Thymus (tissue), 11 donors: ENCODE measurements at regions not wholly inside any gene's neighbourhood (a gene's known extent, or its start where the extent isn't known, plus 50 kb on each side); places are given as distances from the start of the nearest gene placed in this dataset.
A peak's percentile ranks its signal among the peaks of the same experiment; 100 is the strongest.
"Not testable (repeated sequence)": the region's sequence is repeated elsewhere in the genome, so short reads cannot be mapped to it uniquely, and the experiment has no call there.

Experiments used
- DNase-seq, 9 donors: peaks; one replicate each; pipeline ENCODE4 v3.0.0-alpha.2; 2013; ENCODE audit warnings: low spot score in 9 of 9, low read depth in 6 of 9, missing footprints in 1 of 9
- H3K27ac ChIP-seq, 2 donors: one replicate each; pipeline ENCODE4 v1.5.1; 2013; ENCODE audit warnings: control low read depth in 1 of 2, low read depth in 1 of 2, low read length in 1 of 2, mild to moderate bottlenecking in 1 of 2, moderate library complexity in 1 of 2
- H3K27me3 ChIP-seq, 2 donors: one replicate each; pipeline ENCODE4 v1.5.1; 2013; ENCODE audit warnings: low read length in 1 of 2; ENCODE audit not compliant: control insufficient read depth in 2 of 2, insufficient read depth in 1 of 2
- H3K36me3 ChIP-seq, 2 donors: one replicate each; pipeline ENCODE4 v1.5.1; 2013; ENCODE audit warnings: low read length in 1 of 2, mild to moderate bottlenecking in 1 of 2, moderate library complexity in 1 of 2; ENCODE audit not compliant: control insufficient read depth in 2 of 2, insufficient read depth in 2 of 2
- H3K4me1 ChIP-seq, 2 donors: one replicate each; pipeline ENCODE4 v1.5.1; 2013; ENCODE audit warnings: low read length in 2 of 2; ENCODE audit not compliant: control insufficient read depth in 2 of 2, insufficient read depth in 2 of 2
- H3K4me3 ChIP-seq, 2 donors: one replicate each; pipeline ENCODE4 v1.5.1; 2013; ENCODE audit warnings: low read length in 2 of 2, control low read depth in 1 of 2, mild to moderate bottlenecking in 1 of 2
- H3K9me3 ChIP-seq, 2 donors: one replicate each; pipeline ENCODE4 v1.5.1; 2013; ENCODE audit warnings: low read length in 1 of 2, mild to moderate bottlenecking in 1 of 2; ENCODE audit not compliant: control insufficient read depth in 2 of 2, insufficient read depth in 1 of 2
- WGBS: extraction: QIAGEN DNeasy Blood & Tissue Kit; methylation state at CpG from one replicate; pipeline ENCODE4 v1.1.7; 2013; 5-methylcytosine and 5-hydroxymethylcytosine counted together
- donor health status: healthy.

DNA sequence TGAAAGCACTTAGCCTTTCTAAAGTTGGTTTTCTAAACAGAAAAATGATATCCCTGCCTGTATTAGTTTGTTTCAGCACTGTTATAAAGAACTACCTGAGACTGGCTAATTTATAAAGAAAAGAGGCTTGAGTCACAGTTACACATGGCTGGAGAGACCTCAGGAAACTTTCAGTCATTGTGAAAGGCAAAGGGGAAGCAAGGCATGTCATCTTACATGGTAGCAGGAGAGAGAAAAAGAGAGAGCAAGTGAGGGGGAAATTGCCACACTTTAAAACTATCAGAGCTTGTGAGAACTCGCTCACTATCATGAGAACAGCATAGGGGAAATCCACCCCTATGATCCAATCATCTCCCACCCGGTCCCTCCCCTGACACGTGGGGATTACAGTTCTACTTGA is 64.9 kb downstream of the FAM170A start:
- no peak for DNase-seq
- H3K27me3 ChIP-seq, result no peaks in the 10 kb centered on the region
- peaks cover 0 to 8% of the 10 kb centered on the region in 2 donors for H3K9me3 ChIP-seq
- H3K36me3 ChIP-seq, result no peaks in the 10 kb centered on the region
- WGBS, result 82% methylated on average over 3 of the region's 3 CpGs
- H3K27ac ChIP-seq, result no peak overlapping the region
- H3K4me1 ChIP-seq, result no peaks in the 10 kb centered on the region
- no peak overlapping the region for H3K4me3 ChIP-seq

DNA sequence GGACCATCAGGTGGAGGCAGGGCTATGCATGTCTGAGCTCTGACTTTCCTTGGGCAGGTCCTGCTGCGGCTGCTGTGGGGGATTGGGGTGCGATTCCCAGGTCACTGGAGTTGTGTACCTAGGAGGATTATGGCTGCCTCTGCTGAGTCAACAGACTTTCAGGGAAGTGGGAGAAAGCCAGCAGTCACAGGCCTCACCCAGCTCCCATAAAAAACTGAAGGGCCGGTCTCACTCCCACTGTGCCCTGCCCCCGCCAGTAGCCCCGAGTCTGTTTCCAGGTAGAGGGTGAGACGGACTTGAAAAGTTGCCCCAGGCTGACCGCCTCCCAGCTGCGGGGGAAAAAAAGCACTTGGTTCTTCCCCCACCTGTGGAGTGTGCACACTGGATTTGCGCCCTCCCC is 76.7 kb downstream of the FAM170A start:
- Histone ChIP-seq H3K4me3 (no peak overlapping the region), H3K9me3 (no peaks in the 10 kb centered on the region), H3K27ac (no peak overlapping the region), H3K27me3 (no peaks in the 10 kb centered on the region), H3K36me3 (no peaks in the 10 kb centered on the region), H3K4me1 (no peaks in the 10 kb centered on the region)
- 90% methylated on average over 9 of the region's 9 CpGs for WGBS
- no peak for DNase-seq

DNA sequence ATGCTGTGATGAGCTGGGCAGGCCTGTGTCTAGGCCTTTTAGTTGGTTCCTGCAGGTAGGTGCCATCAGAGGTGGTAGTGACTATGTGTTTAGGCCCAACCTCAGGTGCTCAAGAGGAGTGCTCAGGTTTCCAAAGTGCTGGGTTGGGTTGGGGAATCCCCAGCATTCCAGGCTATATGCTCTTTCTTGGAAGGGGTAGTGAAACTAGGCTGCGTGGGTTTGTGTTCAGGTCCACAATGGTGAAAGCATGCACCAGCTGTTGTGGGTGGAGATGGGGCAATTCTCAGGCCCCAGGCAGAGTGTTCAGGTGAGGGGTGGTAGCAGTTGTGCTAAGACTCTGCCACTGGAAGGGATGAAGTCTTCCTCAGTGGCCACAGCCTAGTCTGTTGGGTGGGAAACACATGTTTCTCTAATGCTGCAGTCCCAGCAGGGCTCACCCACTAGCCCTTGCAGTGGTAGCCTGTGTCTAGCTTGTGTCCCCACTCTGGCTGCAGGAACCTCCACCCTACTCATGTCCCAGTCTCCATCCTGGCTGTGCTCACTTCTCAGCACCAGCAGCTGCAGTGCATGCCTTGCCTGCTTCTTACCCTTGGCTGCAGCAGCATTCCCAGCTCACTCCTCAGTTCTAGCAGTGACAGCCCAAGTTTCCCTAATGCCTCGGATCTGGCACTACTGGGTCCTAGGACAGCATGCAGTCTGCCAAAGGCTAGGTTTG is 78.9 kb downstream of the FAM170A start:
- Histone ChIP-seq H3K27ac (no peak overlapping the region), H3K27me3 (no peaks in the 10 kb centered on the region), H3K4me1 (no peaks in the 10 kb centered on the region), H3K36me3 (no peaks in the 10 kb centered on the region), H3K4me3 (no peak overlapping the region), H3K9me3 (no peaks in the 10 kb centered on the region)
- WGBS, result 91% methylated on average over 2 of the region's 2 CpGs
- DNase-seq, result no peak

DNA sequence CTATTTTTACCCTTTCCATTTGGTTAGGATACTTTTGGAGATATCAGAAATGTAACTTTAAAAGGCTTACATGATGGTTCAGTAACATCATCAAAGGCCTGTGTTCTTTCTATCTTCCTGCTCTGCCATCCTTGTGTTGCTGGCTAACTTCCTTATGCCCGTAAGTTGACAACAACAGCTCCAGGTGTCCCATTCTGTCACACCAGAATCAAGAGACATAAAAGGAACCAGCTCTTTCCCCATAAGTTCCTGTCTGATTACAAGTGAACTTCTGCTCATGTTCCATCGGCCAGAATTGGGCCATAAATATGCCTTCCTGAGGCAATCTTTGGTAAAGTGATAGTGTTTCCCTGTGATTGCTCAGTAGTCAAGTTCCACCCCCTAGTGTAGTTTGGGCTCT is 92.4 kb downstream of the FAM170A start:
- H3K27ac ChIP-seq, result no peak overlapping the region
- peaks cover 0 to 3% of the 10 kb centered on the region in 2 donors for H3K9me3 ChIP-seq
- no peaks in the 10 kb centered on the region for H3K4me1 ChIP-seq
- no peaks in the 10 kb centered on the region for H3K36me3 ChIP-seq
- H3K27me3 ChIP-seq, result no peaks in the 10 kb centered on the region
- 38% methylated on average over 2 of the region's 2 CpGs for WGBS
- H3K4me3 ChIP-seq, result no peak overlapping the region
- DNase-seq, result no peak

DNA sequence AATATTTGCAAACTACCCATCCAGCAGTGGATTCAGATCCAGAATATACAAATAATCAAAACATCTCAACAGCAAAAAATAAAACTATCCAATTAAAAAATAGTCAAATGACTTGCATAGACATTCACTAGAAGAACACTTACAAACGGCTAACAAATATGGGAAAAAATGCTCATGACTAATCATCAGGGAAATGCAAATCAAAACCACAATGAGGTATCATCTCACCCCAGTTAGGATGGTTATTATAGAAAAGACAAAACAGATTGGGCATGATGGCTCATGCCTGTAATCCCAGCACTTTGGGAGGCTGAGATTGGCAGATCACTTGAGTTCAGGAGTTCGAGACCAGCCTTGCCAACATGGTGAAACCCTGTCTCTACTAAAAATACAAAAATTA is 95.9 kb downstream of the FAM170A start:
- not testable (repeated sequence) for H3K4me3 ChIP-seq, H3K27me3 ChIP-seq, H3K4me1 ChIP-seq, H3K27ac ChIP-seq, H3K9me3 ChIP-seq, DNase-seq, H3K36me3 ChIP-seq
- WGBS, result 95% methylated on average over 2 of the region's 2 CpGs

DNA sequence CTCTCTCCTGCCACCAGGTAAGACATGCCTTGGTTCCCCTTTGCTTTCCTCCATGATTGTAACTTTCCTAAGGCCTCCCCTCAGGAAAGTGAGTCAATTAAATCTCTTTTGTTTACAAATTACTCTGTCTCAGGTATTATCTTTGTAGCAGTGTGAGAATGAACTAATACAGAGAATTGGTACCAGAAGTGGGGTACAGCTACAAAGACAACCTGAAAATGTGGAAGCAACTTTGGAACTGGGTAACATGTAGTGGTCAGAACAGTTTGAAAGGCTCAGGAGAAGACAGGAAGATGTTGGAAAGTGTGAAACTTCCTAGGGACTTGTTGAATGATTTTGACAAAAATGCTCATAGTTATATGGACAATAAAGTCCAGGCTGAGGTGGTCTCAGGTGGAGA is 97.2 kb downstream of the FAM170A start:
- H3K36me3 ChIP-seq, result no peaks in the 10 kb centered on the region
- DNase-seq, result no peak
- peaks cover 0 to 3% of the 10 kb centered on the region in 2 donors for H3K9me3 ChIP-seq
- no peaks in the 10 kb centered on the region for H3K27me3 ChIP-seq
- H3K4me1 ChIP-seq, result no peaks in the 10 kb centered on the region
- H3K27ac ChIP-seq, result no peak overlapping the region
- no peak overlapping the region for H3K4me3 ChIP-seq

DNA sequence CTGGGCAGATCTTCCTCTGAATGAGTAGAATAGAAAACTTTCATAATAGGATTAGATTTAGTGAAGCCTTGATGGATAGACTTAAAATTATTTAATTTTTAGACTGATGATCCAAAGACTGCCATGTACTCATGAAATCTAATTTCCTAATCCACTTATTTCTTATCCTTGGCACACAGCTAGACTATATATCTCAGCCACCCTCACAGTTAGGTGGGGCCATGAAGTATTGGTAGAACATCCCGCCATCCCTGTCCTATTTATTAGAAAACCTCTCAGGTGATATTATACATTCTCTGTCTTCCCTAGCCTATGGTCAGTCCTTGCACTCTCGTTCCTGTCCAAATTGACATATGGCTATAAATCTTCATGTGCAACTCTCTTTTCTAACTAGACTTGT is 110.9 kb downstream of the FAM170A start:
- Histone ChIP-seq H3K27ac (no peak overlapping the region), H3K27me3 (no peaks in the 10 kb centered on the region)

DNA sequence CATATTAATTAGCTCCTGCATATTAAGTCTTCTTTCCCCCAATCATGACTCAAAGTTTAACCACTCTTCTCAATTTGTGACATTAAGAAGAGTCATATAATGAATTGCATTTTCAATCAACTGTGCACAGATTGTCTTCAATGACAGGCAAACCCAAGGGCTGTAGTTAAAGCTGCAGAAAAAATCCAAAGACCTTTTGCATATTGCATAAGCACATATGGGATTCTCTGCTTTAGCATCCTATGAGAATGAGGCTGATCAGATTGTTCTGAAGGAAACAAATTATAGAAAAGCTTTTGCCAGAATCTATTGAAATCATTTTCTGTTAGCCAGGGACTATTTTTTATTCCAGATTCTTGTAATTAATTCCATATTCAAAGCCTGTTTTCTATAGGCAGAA is 112.3 kb downstream of the FAM170A start:
- DNase-seq, result no peak
- no peak overlapping the region for H3K4me3 ChIP-seq
- no peaks in the 10 kb centered on the region for H3K9me3 ChIP-seq
- no peaks in the 10 kb centered on the region for H3K36me3 ChIP-seq
- H3K4me1 ChIP-seq, result no peaks in the 10 kb centered on the region
- no peaks in the 10 kb centered on the region for H3K27me3 ChIP-seq
- H3K27ac ChIP-seq, result no peak overlapping the region

More for the DNA sequence above, 110.9 kb downstream of the FAM170A start:
- H3K4me1 ChIP-seq, result no peaks in the 10 kb centered on the region
- H3K36me3 ChIP-seq, result no peaks in the 10 kb centered on the region
- H3K9me3 ChIP-seq, result no peaks in the 10 kb centered on the region
- DNase-seq, result no peak
- no peak overlapping the region for H3K4me3 ChIP-seq
- WGBS, result 75% methylated on average over 2 of the region's 2 CpGs

DNA sequence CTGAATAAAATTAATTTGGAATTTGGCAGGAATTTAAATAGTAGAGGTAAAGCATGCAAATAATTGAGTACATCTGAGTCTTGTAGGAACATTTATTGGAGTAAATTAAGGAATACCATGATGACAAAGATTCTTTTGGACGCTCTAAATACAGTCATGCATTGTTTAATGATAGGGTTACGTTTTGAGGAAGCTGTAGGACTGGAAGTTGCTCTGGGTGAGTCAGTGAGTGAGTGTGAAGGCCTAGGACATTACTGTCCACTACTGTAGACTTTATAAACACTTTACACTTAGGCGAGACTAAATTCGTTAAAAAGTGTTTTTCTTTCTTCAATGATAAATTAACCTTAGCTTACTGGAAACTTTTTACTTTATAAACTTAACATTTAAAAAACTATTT is 113.0 kb downstream of the FAM170A start:
- no peak overlapping the region for H3K27ac ChIP-seq
- no peaks in the 10 kb centered on the region for H3K4me1 ChIP-seq
- WGBS, result 84% methylated on average over 4 of the region's 4 CpGs
- H3K27me3 ChIP-seq, result no peaks in the 10 kb centered on the region
- DNase-seq, result no peak
- H3K36me3 ChIP-seq, result no peaks in the 10 kb centered on the region
- no peak overlapping the region for H3K4me3 ChIP-seq
- no peaks in the 10 kb centered on the region for H3K9me3 ChIP-seq

DNA sequence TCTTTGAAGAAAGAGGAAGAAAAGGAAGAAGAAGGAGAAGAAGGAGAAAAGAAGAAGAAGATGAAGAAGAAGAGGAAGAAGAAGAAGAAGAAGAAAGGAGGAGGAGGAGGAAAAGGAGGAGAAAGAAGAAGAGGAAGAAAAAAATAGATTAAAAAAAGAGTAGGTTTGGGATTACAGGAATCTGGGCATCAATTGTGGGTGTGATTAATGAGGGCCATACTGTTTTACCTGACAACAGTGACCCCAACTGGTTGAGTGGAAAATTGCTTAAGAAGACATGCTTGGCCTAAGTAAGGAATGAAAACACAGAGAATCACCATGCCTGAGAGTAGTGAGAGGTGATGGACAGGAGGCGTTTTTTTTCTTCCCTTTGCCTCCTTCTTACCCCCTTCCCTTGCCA is 114.6 kb downstream of the FAM170A start:
- no peaks in the 10 kb centered on the region for H3K9me3 ChIP-seq
- no peaks in the 10 kb centered on the region for H3K4me1 ChIP-seq
- DNase-seq, result peak in 8 of 9 donors; percentile 3 to 38 (median 13)
- WGBS, result 39% methylated on average over 1 of the region's 1 CpG
- H3K36me3 ChIP-seq, result no peaks in the 10 kb centered on the region
- no peak overlapping the region for H3K27ac ChIP-seq
- H3K27me3 ChIP-seq, result no peaks in the 10 kb centered on the region
- H3K4me3 ChIP-seq, result no peak overlapping the region
